Gastrocnemius medialis (tissue), 4 donors: ENCODE measurements at regions not wholly inside any gene's neighbourhood (a gene's known extent, or its start where the extent isn't known, plus 50 kb on each side); places are given as distances from the start of the nearest gene placed in this dataset.

Experiments
- POLR2A ChIP-seq, 2 donors: fragments of 450-650 bp; IDR thresholded peaks; one replicate each; pipeline ENCODE4 v1.6.1; 2017; ENCODE audit warnings: antibody characterized with exemption in 2 of 2, mild to moderate bottlenecking in 2 of 2, moderate library complexity in 2 of 2
- TF ChIP-seq, protein P1 (sequence below), 5 experiments: fragments of 450-650 bp in 3 of 5; fragments of 200-600 bp in 2 of 5; sonication (generic) in 2 of 5; IDR thresholded peaks in 4 of 5; conservative IDR thresholded peaks in 1 of 5; 1 replicate in 4 of 5; 2 replicates in 1 of 5; pipeline ENCODE4 v1.5.1; 2016 to 2019; ENCODE audit warnings: antibody characterized with exemption in 5 of 5, mild to moderate bottlenecking in 3 of 5, moderate library complexity in 3 of 5

DNA sequence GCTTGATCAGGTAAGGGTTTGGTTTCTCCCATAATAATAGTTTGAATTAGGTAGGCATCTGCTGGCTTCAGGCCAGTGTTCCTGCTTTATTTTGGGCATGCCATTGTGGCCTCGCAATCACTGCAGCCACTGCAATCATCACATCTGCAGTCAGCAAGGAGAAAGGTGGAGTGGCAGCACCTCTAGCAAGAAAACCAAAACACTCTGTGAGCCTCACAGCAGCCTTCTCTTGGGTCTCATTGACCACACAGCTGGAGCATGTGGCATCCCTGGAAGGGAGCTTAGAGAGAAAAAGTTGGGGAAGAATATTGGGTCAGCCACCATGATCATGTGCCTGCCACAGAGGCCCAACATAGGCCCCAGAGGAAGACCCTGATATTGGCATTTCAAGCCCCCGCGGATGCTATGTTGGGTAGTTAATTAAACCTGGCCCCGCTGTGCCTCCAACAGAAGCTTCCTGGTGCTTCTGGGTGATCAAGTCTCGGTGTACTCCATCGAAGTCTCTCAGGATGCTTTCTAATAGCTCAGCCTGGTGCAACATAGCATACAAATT is 158.0 kb upstream of the UBE2E1 start:
- no peak for TF ChIP-seq POLR2A (IDR thresholded peaks at IDR 0.05)
- TF ChIP-seq, protein P1, sequence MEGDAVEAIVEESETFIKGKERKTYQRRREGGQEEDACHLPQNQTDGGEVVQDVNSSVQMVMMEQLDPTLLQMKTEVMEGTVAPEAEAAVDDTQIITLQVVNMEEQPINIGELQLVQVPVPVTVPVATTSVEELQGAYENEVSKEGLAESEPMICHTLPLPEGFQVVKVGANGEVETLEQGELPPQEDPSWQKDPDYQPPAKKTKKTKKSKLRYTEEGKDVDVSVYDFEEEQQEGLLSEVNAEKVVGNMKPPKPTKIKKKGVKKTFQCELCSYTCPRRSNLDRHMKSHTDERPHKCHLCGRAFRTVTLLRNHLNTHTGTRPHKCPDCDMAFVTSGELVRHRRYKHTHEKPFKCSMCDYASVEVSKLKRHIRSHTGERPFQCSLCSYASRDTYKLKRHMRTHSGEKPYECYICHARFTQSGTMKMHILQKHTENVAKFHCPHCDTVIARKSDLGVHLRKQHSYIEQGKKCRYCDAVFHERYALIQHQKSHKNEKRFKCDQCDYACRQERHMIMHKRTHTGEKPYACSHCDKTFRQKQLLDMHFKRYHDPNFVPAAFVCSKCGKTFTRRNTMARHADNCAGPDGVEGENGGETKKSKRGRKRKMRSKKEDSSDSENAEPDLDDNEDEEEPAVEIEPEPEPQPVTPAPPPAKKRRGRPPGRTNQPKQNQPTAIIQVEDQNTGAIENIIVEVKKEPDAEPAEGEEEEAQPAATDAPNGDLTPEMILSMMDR (IDR thresholded peaks at IDR 0.05 in 4 of 5, conservative IDR thresholded peaks at IDR 0.05 in 1 of 5), result no peak
